ENCODE measurements at regions not wholly inside any gene's neighbourhood (a gene's known extent, or its start where the extent isn't known, plus 50 kb on each side); places are given as distances from the start of the nearest gene placed in this dataset.

DNA sequence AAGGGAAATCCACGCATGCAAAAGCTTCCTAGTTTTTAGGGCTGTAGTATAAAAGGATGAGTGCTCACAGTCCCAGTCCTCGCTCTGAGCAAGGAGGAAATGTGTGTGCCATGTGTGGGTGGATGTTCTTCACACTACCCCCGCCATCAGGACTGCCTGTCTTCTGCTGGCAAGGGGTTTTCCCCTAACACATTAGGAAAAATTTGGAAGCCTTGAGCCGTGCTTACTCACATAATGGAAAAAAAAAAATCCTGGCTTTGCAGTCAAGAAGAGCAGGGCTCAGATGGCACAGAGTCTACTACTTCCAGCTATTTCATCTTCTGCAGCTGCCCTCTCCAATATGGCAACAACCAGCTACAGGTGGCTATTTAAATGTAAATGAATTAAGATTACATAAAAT is 363.1 kb downstream of the PLPP3 start:
- TF ChIP-seq, protein P1, sequence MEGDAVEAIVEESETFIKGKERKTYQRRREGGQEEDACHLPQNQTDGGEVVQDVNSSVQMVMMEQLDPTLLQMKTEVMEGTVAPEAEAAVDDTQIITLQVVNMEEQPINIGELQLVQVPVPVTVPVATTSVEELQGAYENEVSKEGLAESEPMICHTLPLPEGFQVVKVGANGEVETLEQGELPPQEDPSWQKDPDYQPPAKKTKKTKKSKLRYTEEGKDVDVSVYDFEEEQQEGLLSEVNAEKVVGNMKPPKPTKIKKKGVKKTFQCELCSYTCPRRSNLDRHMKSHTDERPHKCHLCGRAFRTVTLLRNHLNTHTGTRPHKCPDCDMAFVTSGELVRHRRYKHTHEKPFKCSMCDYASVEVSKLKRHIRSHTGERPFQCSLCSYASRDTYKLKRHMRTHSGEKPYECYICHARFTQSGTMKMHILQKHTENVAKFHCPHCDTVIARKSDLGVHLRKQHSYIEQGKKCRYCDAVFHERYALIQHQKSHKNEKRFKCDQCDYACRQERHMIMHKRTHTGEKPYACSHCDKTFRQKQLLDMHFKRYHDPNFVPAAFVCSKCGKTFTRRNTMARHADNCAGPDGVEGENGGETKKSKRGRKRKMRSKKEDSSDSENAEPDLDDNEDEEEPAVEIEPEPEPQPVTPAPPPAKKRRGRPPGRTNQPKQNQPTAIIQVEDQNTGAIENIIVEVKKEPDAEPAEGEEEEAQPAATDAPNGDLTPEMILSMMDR (IDR thresholded peaks at IDR 0.05; ENCODE audit: extremely low read depth, insufficient read depth, missing control alignments), result no peak
- no peak for DNase-seq (ENCODE audit: low spot score)
- in situ Hi-C loops (cut with MboI; ENCODE audit: low pct_unique_long_range_greater_than_20kb, low sequenced_read_pairs, unreplicated experiment), result no loop called here

DNA sequence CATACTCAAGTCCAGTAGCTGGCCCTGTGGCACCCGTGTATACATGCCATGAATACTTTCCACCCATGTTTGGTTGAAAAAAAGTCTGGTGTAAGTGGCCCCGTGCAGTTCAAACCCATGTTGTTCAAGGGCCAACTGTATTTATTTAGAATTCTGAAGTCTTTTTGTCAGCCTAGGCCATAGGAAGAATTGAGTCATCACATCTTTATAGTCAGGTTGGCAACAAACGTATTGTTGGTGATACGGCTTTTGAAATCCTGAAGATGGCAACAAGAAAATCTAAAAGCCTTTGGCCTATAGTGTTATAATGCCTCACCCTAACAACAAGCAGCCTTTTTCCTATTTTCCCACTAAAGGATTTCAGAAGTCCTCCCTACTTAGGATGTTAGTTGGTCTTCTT is 363.6 kb downstream of the PLPP3 start:
- TF ChIP-seq, protein P1 (IDR thresholded peaks at IDR 0.05; ENCODE audit: extremely low read depth, insufficient read depth, missing control alignments), result no peak
- in situ Hi-C loops (cut with MboI; ENCODE audit: low pct_unique_long_range_greater_than_20kb, low sequenced_read_pairs, unreplicated experiment), result no loop called here
- no peak for DNase-seq (ENCODE audit: low spot score)

DNA sequence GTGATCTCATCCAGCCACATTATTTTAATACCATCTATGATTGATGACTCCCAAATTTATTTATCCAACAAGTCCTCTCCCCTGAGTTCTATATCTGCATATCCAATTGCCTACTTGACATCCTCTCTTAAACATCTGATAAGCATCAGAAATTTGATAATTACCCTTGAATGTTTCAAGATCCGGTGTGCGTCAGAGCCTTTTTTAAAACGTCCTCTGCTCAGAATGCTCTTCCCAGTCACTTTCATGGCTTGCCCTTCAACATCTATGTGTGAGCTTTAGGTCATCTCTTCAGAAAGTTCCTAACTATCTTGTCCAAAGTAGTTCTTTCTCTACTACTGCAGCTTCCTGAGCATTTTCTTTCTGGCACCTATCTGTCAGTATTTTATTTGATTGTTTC is 364.3 kb downstream of the PLPP3 start:
- in situ Hi-C loops (cut with MboI; ENCODE audit: low pct_unique_long_range_greater_than_20kb, low sequenced_read_pairs, unreplicated experiment), result no loop called here
- no peak for DNase-seq (ENCODE audit: low spot score)
- TF ChIP-seq, protein P1 (IDR thresholded peaks at IDR 0.05; ENCODE audit: extremely low read depth, insufficient read depth, missing control alignments), result no peak

DNA sequence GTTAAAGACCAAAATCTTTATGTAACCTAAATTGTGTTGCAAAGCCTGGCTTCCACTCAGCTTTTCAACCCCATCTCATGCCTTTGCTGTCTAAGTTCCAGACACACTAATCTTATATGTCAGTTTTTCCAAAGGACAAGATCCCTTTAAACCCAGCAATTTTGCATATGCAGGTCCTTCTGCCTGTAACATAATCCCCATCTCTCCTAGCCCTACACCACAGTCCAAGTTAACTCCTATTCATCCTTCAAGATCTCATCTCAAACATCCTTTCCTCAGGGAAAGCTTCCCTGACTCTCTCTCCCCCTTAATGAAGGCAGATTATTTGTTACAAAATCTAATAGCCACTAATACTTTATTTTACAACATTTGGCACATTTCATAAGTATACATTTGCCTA is 366.3 kb downstream of the PLPP3 start:
- in situ Hi-C loops (cut with MboI; ENCODE audit: low pct_unique_long_range_greater_than_20kb, low sequenced_read_pairs, unreplicated experiment), result no loop called here
- TF ChIP-seq, protein P1 (IDR thresholded peaks at IDR 0.05; ENCODE audit: extremely low read depth, insufficient read depth, missing control alignments), result no peak
- no peak for DNase-seq (ENCODE audit: low spot score)

DNA sequence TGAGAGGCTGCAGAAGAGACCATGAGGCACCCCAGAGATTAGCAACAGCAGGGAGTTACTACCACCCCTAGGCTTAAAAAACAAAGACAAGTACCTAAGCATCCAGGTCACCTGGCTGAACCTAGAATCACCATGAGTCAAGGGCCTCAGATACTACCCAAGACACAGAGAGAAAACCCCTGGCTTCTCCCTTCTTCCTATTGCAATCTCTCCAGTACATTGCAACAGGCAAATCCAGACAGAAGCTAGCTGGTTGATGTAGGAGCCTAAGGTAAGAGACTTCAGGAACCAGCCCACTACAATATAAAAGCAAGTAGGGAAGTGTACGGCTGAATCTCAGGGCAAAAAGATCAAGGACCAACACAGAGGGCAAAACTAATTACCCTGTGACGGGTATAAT is 367.2 kb downstream of the PLPP3 start:
- in situ Hi-C loops (cut with MboI; ENCODE audit: low pct_unique_long_range_greater_than_20kb, low sequenced_read_pairs, unreplicated experiment), result no loop called here
- TF ChIP-seq, protein P1 (IDR thresholded peaks at IDR 0.05; ENCODE audit: extremely low read depth, insufficient read depth, missing control alignments), result no peak
- DNase-seq (ENCODE audit: low spot score), result no peak

DNA sequence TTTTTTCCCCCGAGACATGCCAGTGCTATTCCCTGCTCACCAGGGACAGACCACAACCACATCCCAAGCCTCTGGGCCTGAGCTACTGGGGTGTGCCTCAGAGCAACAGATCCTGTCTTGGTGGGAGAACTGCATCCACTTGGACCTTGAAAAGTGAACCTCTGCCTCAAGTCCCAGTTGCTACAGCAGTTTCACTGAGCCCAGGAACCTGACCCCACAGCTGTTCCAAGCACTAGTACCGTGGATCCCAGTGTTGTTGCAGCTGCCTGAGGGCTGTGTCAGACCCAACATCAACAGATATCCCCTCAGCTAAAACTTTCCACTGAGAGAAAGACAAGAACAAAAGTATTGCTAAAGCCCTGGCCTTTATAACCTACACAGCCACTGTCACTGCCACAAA is 373.0 kb downstream of the PLPP3 start:
- in situ Hi-C loops (cut with MboI; ENCODE audit: low pct_unique_long_range_greater_than_20kb, low sequenced_read_pairs, unreplicated experiment), result no loop called here
- DNase-seq (ENCODE audit: low spot score), result no peak
- TF ChIP-seq, protein P1 (IDR thresholded peaks at IDR 0.05; ENCODE audit: extremely low read depth, insufficient read depth, missing control alignments), result no peak

DNA sequence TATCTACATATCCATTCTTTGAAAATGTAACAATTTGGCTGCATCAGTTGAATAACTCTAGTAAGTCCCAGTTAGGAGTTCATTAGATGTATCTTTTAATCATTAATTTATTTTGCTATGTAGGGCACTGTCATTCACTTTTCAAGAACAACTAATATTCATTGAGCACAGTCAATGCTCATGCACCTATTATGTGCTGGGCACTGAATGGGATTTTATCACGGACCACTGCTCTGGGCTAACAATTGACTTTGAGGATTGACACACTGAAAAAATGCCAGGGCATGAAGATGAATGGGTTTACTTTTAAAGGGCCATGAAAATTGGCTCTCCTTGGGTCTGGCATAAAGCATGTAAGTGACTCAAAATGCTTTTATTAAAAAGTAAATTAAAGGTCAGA is 375.2 kb downstream of the PLPP3 start:
- TF ChIP-seq, protein P1 (IDR thresholded peaks at IDR 0.05; ENCODE audit: extremely low read depth, insufficient read depth, missing control alignments), result no peak
- DNase-seq (ENCODE audit: low spot score), result no peak
- in situ Hi-C loops (cut with MboI; ENCODE audit: low pct_unique_long_range_greater_than_20kb, low sequenced_read_pairs, unreplicated experiment), result no loop called here
